COLO668 (cell line): ENCODE measurements at regions not wholly inside any gene's neighbourhood (a gene's known extent, or its start where the extent isn't known, plus 50 kb on each side); places are given as distances from the start of the nearest gene placed in this dataset.
A peak's percentile ranks its signal among the peaks of the same experiment; 100 is the strongest.

Experiments
- DNase-seq: peaks from one replicate; lab custom pipeline; 2025; ENCODE audit not compliant: unreplicated experiment; lab: John Stamatoyannopoulos, UW

- DNase-seq = peak; percentile 42
Observed at GRCh38 chr9:14967450-14968321, 57.5 kb upstream of the FREM1 start.

- DNase-seq = no peak
Observed at GRCh38 chr9:14962193-14962882, 52.1 kb upstream of the FREM1 start.

GRCh38 chr9:14961372-14962068, 51.3 kb upstream of the FREM1 start:
- no peak for DNase-seq

- no peak for DNase-seq
Observed at GRCh38 chr9:14960881-14961280, 50.7 kb upstream of the FREM1 start.
